Stimulated activated CD8-positive, alpha-beta memory T cell treated with anti-CD3 and anti-CD28 coated beads, Interleukin-15, amount 100 ng/mL, for 24 hours (primary cell): ENCODE measurements at regions not wholly inside any gene's neighbourhood (a gene's known extent, or its start where the extent isn't known, plus 50 kb on each side); places are given as distances from the start of the nearest gene placed in this dataset.

ENCODE experiments used
- DNase-seq: peaks from one replicate; pipeline ENCODE4 v3.0.0-alpha.2; 2020; ENCODE audit warnings: low read depth

GRCh38 chr1:5379176-5379759, 613.0 kb downstream of the NPHP4 start:
- no peak for DNase-seq

- DNase-seq = no peak
Observed at GRCh38 chr1:5376538-5377247, 615.5 kb downstream of the NPHP4 start.

- no peak for DNase-seq
Observed at GRCh38 chr1:5375481-5375880, 616.7 kb downstream of the NPHP4 start.

GRCh38 chr1:5374192-5374591, 618.0 kb downstream of the NPHP4 start:
- DNase-seq = no peak

- DNase-seq = no peak
Observed at GRCh38 chr1:5373281-5373680, 618.9 kb downstream of the NPHP4 start.

- no peak for DNase-seq
Observed at GRCh38 chr1:5371270-5371669, 621.0 kb downstream of the NPHP4 start.

- DNase-seq = no peak
Observed at GRCh38 chr1:5370311-5370710, 621.9 kb downstream of the NPHP4 start.

GRCh38 chr1:5369223-5369622, 623.0 kb downstream of the NPHP4 start:
- DNase-seq = no peak

GRCh38 chr1:5368201-5368600, 624.0 kb downstream of the NPHP4 start:
- DNase-seq = no peak

- DNase-seq = no peak
Observed at GRCh38 chr1:5367306-5367705, 624.9 kb downstream of the NPHP4 start.

- DNase-seq = no peak
Observed at GRCh38 chr1:5365751-5366150, 626.5 kb downstream of the NPHP4 start.

GRCh38 chr1:5364591-5364990, 627.6 kb downstream of the NPHP4 start:
- no peak for DNase-seq

GRCh38 chr1:5354681-5355080, 637.5 kb downstream of the NPHP4 start:
- no peak for DNase-seq

- DNase-seq = no peak
Observed at GRCh38 chr1:5351366-5351765, 640.9 kb downstream of the NPHP4 start.

GRCh38 chr1:5349526-5349925, 642.7 kb downstream of the NPHP4 start:
- DNase-seq = no peak

GRCh38 chr1:5348732-5349465, 643.3 kb downstream of the NPHP4 start:
- no peak for DNase-seq

GRCh38 chr1:5347726-5348125, 644.5 kb downstream of the NPHP4 start:
- DNase-seq = no peak

GRCh38 chr1:5345556-5345955, 646.7 kb downstream of the NPHP4 start:
- no peak for DNase-seq

- DNase-seq = no peak
Observed at GRCh38 chr1:5343256-5344020, 648.8 kb downstream of the NPHP4 start.

GRCh38 chr1:5342830-5343229, 649.4 kb downstream of the NPHP4 start:
- DNase-seq = no peak

- DNase-seq = no peak
Observed at GRCh38 chr1:5342172-5342571, 650.1 kb downstream of the NPHP4 start.

GRCh38 chr1:5341471-5341870, 650.8 kb downstream of the NPHP4 start:
- DNase-seq = no peak
